B cell (primary cell): ENCODE measurements at regions not wholly inside any gene's neighbourhood (a gene's known extent, or its start where the extent isn't known, plus 50 kb on each side); places are given as distances from the start of the nearest gene placed in this dataset.

Experiments
- ATAC-seq: fragments of 200-7000 bp; cut with Tn5 transposase; one replicate; pipeline ENCODE4 v1.10.0; 2021; ENCODE audit warnings: low read depth, mild to moderate bottlenecking, moderate number of reproducible peaks, moderate library complexity
- CTCF ChIA-PET: fragments of 350-600 bp; sonication (Branson Sonifier 250); formaldehyde crosslinking; loops from one replicate; lab custom pipeline; 2021; ENCODE audit warnings: antibody characterized with exemption, inconsistent platforms; lab: Charles Lee
- POLR2A ChIA-PET: fragments of 350-600 bp; sonication (Branson Sonifier 250); formaldehyde crosslinking; loops from one replicate; lab custom pipeline; 2021; ENCODE audit warnings: antibody characterized with exemption; lab: Charles Lee
- DNase-seq: peaks from one replicate; pipeline ENCODE4 v3.0.0; 2013
- H2AFZ ChIP-seq: 2 replicates; pipeline ENCODE4 v1.6.1; 2012; ENCODE audit warnings: mild to moderate bottlenecking, low read depth, low read length; ENCODE audit not compliant: insufficient read depth, poor library complexity, severe bottlenecking
- H3K27ac ChIP-seq, 2 donors: 1 replicate in 1 of 2; 2 replicates in 1 of 2; pipeline ENCODE4 v1.5.1; 2012 to 2013; ENCODE audit warnings: low read length in 2 of 2, mild to moderate bottlenecking in 2 of 2, moderate library complexity in 1 of 2
- H3K27me3 ChIP-seq, 4 experiments: fragments of 200-600 bp in 1 of 4; sonication (generic) in 1 of 4; replicated peaks in 1 of 4; 1 replicate in 2 of 4; 2 replicates in 2 of 4; pipeline versions ENCODE4 v1.6.1 to v1.7.0; 2013 to 2016; ENCODE audit warnings: low read length in 3 of 4, mild to moderate bottlenecking in 2 of 4, mixed read lengths in 1 of 4, moderate library complexity in 1 of 4; ENCODE audit not compliant: insufficient read depth in 4 of 4, control insufficient read depth in 3 of 4; ENCODE audit errors: control extremely low read depth in 1 of 4
- H3K36me3 ChIP-seq, 2 experiments: replicated peaks in 1 of 2; 1 replicate in 1 of 2; 2 replicates in 1 of 2; pipeline versions ENCODE4 v1.6.1 to v1.7.1; 2013; ENCODE audit warnings: low read length in 1 of 2; ENCODE audit not compliant: insufficient read depth in 2 of 2, control insufficient read depth in 1 of 2; ENCODE audit errors: control extremely low read depth in 1 of 2, extremely low read depth in 1 of 2
- H3K4me1 ChIP-seq, 2 donors: fragments of 200-600 bp in 1 of 2; sonication (generic) in 1 of 2; 1 replicate in 1 of 2; 2 replicates in 1 of 2; pipeline versions ENCODE4 v1.5.1 to v1.6.1; 2013 to 2017; ENCODE audit warnings: low read length in 2 of 2; ENCODE audit not compliant: control insufficient read depth in 2 of 2, insufficient read depth in 2 of 2
- H3K4me2 ChIP-seq: replicated peaks from 2 replicates; pipeline ENCODE3; 2012; ENCODE audit warnings: mild to moderate bottlenecking, low read depth, low read length; ENCODE audit not compliant: poor library complexity, severe bottlenecking
- H3K4me3 ChIP-seq, 5 experiments: fragments of 200-600 bp in 1 of 5; sonication (generic) in 1 of 5; 1 replicate in 3 of 5; 2 replicates in 2 of 5; pipeline versions ENCODE4 v1.5.1 to v1.7.0; 2011 to 2016; ENCODE audit warnings: low read length in 4 of 5, mild to moderate bottlenecking in 4 of 5, low read depth in 2 of 5, control low read depth in 1 of 5, moderate library complexity in 1 of 5; ENCODE audit not compliant: insufficient read depth in 1 of 5; ENCODE audit errors: control extremely low read depth in 1 of 5, extremely low read depth in 1 of 5
- H3K79me2 ChIP-seq: fragments of 200-600 bp; sonication (generic); one replicate; pipeline ENCODE4 v1.6.0; 2016; ENCODE audit warnings: low read length; ENCODE audit not compliant: control insufficient read depth, insufficient read depth
- H3K9ac ChIP-seq: fragments of 200-600 bp; sonication (generic); 2 replicates; pipeline ENCODE4 v1.6.1; 2017; ENCODE audit warnings: mild to moderate bottlenecking, low read length, moderate library complexity
- H3K9me3 ChIP-seq, 3 donors: one replicate each; pipeline versions ENCODE4 v1.6.1 to v1.7.1; 2013; ENCODE audit warnings: low read length in 2 of 3; ENCODE audit not compliant: control insufficient read depth in 2 of 3, insufficient read depth in 1 of 3; ENCODE audit errors: control extremely low read depth in 1 of 3
- H4K20me1 ChIP-seq: 2 replicates; pipeline ENCODE4 v1.6.0; 2012; ENCODE audit warnings: mild to moderate bottlenecking, low read length; ENCODE audit not compliant: insufficient read depth, control insufficient read depth, poor library complexity, severe bottlenecking
- H3K27ac Mint-ChIP-seq: one replicate; pipeline ENCODE4 v1.8.0; 2021; ENCODE audit warnings: mixed read lengths
- H3K27me3 Mint-ChIP-seq: one replicate; pipeline ENCODE4 v1.8.0; 2021; ENCODE audit warnings: mixed read lengths
- H3K4me1 Mint-ChIP-seq: one replicate; pipeline ENCODE4 v1.8.0; 2021; ENCODE audit warnings: mixed read lengths
- H3K4me3 Mint-ChIP-seq: one replicate; pipeline ENCODE4 v1.8.0; 2021; ENCODE audit warnings: mixed read lengths
- H3K9me3 Mint-ChIP-seq: one replicate; pipeline ENCODE4 v1.8.0; 2022; ENCODE audit warnings: mixed read lengths; ENCODE audit not compliant: insufficient read depth
- CTCF ChIP-seq: fragments of 200-600 bp; IDR thresholded peaks from one replicate; pipeline ENCODE4 v1.8.0; 2022; ENCODE audit warnings: antibody characterized with exemption, mild to moderate bottlenecking
- EZH2 ChIP-seq: IDR thresholded peaks from 2 replicates; pipeline ENCODE4 v1.6.1; 2012; ENCODE audit warnings: borderline replicate concordance, low read depth, mild to moderate bottlenecking, moderate library complexity, low read length; ENCODE audit not compliant: insufficient read depth, poor library complexity, severe bottlenecking
- WGBS: methylation state at CpG from one replicate; pipeline ENCODE4 v1.1.5; 2013; ENCODE audit warnings: missing lambda C conversion rate; ENCODE audit not compliant: insufficient coverage; 5-methylcytosine and 5-hydroxymethylcytosine counted together
- intact Hi-C: fragments of 100-400 bp; cut with micrococcal nuclease; formaldehyde crosslinking; loops from one replicate; pipeline ENCODE4 v1.10.0; 2022

- TF ChIP-seq EZH2 = no peak
- no peak for TF ChIP-seq CTCF
- Histone ChIP-seq H3K27me3 (no peaks in the 10 kb centered on the region), H2AFZ (no peak overlapping the region), H3K9ac (no peak overlapping the region), H3K4me3 (no peak overlapping the region), H3K4me2 (no peak overlapping the region), H3K9me3 (peaks cover 0 to 2% (median 0%) of the 10 kb centered on the region in 3 donors), H3K36me3 (no peaks in the 10 kb centered on the region), H3K4me1 (no peaks in the 10 kb centered on the region), H3K79me2 (no peaks in the 10 kb centered on the region), H4K20me1 (no peaks in the 10 kb centered on the region), H3K27ac (no peak overlapping the region)
- intact Hi-C loops = no loop called here
- H3K27me3 Mint-ChIP-seq = no peaks in the 10 kb centered on the region
- CTCF ChIA-PET = no interaction called here
- no peak for ATAC-seq
- no peak overlapping the region for H3K4me3 Mint-ChIP-seq
- no peaks in the 10 kb centered on the region for H3K4me1 Mint-ChIP-seq
- DNase-seq = no peak
- H3K9me3 Mint-ChIP-seq = no peaks in the 10 kb centered on the region
- POLR2A ChIA-PET = no interaction called here
- no CpG with 5 or more reads among the region's 2 CpGs for WGBS
- no peak overlapping the region for H3K27ac Mint-ChIP-seq
Observed at GRCh38 chr3:81033185-81033584, 728.3 kb downstream of the GBE1 start.

- ATAC-seq = no peak
- no peaks in the 10 kb centered on the region for H3K27me3 ChIP-seq
- no peak for DNase-seq
- H3K4me1 ChIP-seq = no peaks in the 10 kb centered on the region
- no peak overlapping the region for H2AFZ ChIP-seq
- no peaks in the 10 kb centered on the region for H4K20me1 ChIP-seq
- H3K4me2 ChIP-seq = no peak overlapping the region
- H3K79me2 ChIP-seq = no peaks in the 10 kb centered on the region
- H3K9ac ChIP-seq = no peak overlapping the region
- H3K27ac ChIP-seq = no peak overlapping the region
- Mint-ChIP-seq H3K27me3 (no peaks in the 10 kb centered on the region), H3K4me1 (no peaks in the 10 kb centered on the region), H3K9me3 (no peaks in the 10 kb centered on the region), H3K27ac (no peak overlapping the region), H3K4me3 (no peak overlapping the region)
- no peak for TF ChIP-seq CTCF
- no peak for TF ChIP-seq EZH2
- intact Hi-C loops = no loop called here
- no peak overlapping the region for H3K4me3 ChIP-seq
- ChIA-PET POLR2A (no interaction called here), CTCF (no interaction called here)
- WGBS = no CpG with 5 or more reads among the region's 2 CpGs
- H3K9me3 ChIP-seq = peaks cover 0 to 2% (median 0%) of the 10 kb centered on the region in 3 donors
- no peaks in the 10 kb centered on the region for H3K36me3 ChIP-seq
Observed at GRCh38 chr3:81029861-81030260, 731.6 kb downstream of the GBE1 start.
